ENCODE measurements at regions not wholly inside any gene's neighbourhood (a gene's known extent, or its start where the extent isn't known, plus 50 kb on each side); places are given as distances from the start of the nearest gene placed in this dataset.

GRCh38 chr22:47328550-47329243, 566.2 kb downstream of the TBC1D22A start:
- TF ChIP-seq CSDC2 (CRISPR knock-in tag; IDR thresholded peaks at IDR 0.05) (no peak), PATZ1 (CRISPR knock-in tag; IDR thresholded peaks at IDR 0.05; ENCODE audit: borderline replicate concordance) (no peak), RARB (CRISPR knock-in tag; IDR thresholded peaks at IDR 0.05) (no peak)

Measured in SK-N-SH treated with all-trans-retinoic acid at 6 μM for 48 hours (cell line).